Lower leg skin (tissue), 4 donors: ENCODE measurements at regions not wholly inside any gene's neighbourhood (a gene's known extent, or its start where the extent isn't known, plus 50 kb on each side); places are given as distances from the start of the nearest gene placed in this dataset.

Experiments
- DNase-seq, 2 donors: peaks; one replicate each; pipeline ENCODE4 v3.0.0-alpha.2; 2019; ENCODE audit warnings: low spot score in 2 of 2
- H3K4me3 ChIP-seq: fragments of 200-600 bp; sonication (generic); 2 replicates; pipeline ENCODE4 v1.5.1; 2017; ENCODE audit warnings: mild to moderate bottlenecking, low read depth; ENCODE audit not compliant: poor library complexity, severe bottlenecking
- POLR2A ChIP-seq, 2 donors: fragments of 450-650 bp; IDR thresholded peaks; one replicate each; pipeline ENCODE4 v1.6.1; 2016 to 2017; ENCODE audit warnings: antibody characterized with exemption in 2 of 2, mild to moderate bottlenecking in 1 of 2, moderate library complexity in 1 of 2
- WGBS, 2 donors: methylation state at CpG; one replicate each; pipeline ENCODE4 v1.1.5; 2018; 5-methylcytosine and 5-hydroxymethylcytosine counted together
- intact Hi-C: fragments of 100-400 bp; cut with DNase I; formaldehyde crosslinking; loops from one replicate; pipeline ENCODE4 v1.15.0; 2023; ENCODE audit warnings: low total_unique reads
- TF ChIP-seq, protein P1 (sequence below), 3 donors: fragments of 450-650 bp; IDR thresholded peaks; one replicate each; pipeline ENCODE4 v1.5.1; 2016; ENCODE audit warnings: antibody characterized with exemption in 3 of 3, mild to moderate bottlenecking in 3 of 3, moderate library complexity in 2 of 3

DNA sequence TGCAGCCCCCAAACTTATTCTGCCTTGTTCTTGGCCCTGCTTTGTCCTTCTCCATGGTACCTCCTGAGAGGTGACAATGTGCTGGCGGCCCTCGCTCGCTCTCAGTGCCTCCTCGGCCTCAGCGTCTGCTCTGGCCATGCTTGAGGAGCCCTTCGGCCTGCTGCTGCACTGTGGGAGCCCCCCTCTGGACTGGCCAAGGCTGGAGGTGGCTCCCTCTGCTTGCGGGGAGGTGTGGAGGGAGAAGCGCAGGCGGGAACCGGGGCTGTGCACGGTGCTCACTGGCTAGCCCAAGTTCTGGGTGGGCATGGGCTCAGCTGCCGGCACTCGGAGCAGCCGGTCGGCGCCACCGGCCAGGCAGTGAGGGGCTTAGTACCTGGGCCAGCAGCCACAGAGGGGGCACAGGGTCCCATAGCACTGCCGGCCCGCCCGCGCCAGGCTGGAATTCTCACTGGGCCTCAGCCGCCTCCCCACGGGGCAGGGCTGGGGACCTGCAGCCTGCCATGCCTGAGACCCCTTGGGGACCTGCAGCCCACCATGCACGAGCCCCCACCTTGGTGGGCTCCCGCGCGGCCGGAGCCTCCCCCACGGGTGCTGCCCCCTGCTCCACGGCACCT lies 55.9 kb upstream of the RALGAPA2 start:
- TF ChIP-seq, protein P1, sequence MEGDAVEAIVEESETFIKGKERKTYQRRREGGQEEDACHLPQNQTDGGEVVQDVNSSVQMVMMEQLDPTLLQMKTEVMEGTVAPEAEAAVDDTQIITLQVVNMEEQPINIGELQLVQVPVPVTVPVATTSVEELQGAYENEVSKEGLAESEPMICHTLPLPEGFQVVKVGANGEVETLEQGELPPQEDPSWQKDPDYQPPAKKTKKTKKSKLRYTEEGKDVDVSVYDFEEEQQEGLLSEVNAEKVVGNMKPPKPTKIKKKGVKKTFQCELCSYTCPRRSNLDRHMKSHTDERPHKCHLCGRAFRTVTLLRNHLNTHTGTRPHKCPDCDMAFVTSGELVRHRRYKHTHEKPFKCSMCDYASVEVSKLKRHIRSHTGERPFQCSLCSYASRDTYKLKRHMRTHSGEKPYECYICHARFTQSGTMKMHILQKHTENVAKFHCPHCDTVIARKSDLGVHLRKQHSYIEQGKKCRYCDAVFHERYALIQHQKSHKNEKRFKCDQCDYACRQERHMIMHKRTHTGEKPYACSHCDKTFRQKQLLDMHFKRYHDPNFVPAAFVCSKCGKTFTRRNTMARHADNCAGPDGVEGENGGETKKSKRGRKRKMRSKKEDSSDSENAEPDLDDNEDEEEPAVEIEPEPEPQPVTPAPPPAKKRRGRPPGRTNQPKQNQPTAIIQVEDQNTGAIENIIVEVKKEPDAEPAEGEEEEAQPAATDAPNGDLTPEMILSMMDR (IDR thresholded peaks at IDR 0.05), result no peak
- TF ChIP-seq POLR2A (IDR thresholded peaks at IDR 0.05), result no peak
- no peak for DNase-seq
- intact Hi-C loops, result no loop called here
- WGBS, 2 donors, result 91 to 93% methylated on average over 13 to 14 of the region's 30 CpGs
- H3K4me3 ChIP-seq, result no peak overlapping the region

DNA sequence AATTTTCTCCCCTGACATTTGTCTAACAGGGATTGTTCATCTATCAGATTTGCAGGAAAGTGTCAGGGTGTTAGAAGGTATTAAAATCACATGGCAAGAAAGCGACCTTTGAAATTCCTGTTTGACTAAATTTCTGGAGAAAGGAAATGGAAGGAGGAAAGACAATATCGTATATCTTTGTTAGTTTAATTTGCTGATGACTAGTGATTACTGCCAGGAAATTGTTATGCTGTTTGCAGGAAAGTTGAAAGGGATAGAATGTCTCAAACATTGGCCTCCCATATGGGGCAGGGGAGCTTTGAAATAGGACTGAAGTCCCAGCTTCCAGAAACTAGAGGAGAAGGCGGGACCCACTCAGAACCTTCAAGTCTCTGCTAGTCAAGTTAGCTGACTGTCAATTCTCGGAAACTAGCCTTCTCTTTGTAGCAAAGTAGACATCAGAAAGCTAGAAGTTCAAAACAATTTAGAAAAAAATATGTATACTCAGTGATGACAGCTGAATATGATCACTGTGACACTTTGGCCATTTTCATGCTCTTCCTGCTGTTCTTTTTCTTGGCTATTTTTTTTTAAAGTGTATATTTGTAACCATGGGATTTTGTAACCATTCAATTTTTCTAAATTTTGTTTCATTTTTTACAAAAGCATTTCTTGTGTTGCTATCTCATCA lies 53.4 kb upstream of the RALGAPA2 start:
- intact Hi-C loops, result no loop called here
- H3K4me3 ChIP-seq, result no peak overlapping the region
- DNase-seq, result no peak
- 43% methylated on average over 4 of the region's 4 CpGs for WGBS, 2 donors
- no peak for TF ChIP-seq POLR2A (IDR thresholded peaks at IDR 0.05)
- TF ChIP-seq, protein P1 (IDR thresholded peaks at IDR 0.05), result no peak

DNA sequence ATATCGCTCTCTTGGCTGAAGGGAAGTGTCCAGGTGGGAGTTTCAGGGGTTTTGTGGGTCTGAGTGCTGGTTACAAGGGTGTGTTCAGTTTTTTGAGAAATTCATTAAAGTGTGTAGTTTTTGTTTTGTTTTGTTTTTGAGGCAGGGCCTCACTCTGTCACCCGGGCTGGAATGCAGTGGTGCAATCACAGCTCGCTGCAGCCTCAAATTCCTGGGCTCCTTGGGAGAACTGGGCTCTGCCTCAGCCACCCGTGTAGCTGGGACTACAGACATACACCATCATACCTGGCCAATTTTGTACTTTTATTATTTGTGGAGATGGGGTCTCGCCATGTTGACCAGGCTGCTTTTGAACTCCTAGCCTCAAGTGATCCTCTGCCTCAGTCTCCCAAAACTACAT lies 51.2 kb upstream of the RALGAPA2 start:
- no peak for DNase-seq
- WGBS, 2 donors, result 82 to 88% methylated on average over 5 of the region's 5 CpGs
- TF ChIP-seq POLR2A (IDR thresholded peaks at IDR 0.05), result no peak
- TF ChIP-seq, protein P1 (IDR thresholded peaks at IDR 0.05), result no peak
- intact Hi-C loops, result no loop called here
- no peak overlapping the region for H3K4me3 ChIP-seq
